SK-N-SH (cell line): ENCODE measurements at regions not wholly inside any gene's neighbourhood (a gene's known extent, or its start where the extent isn't known, plus 50 kb on each side); places are given as distances from the start of the nearest gene placed in this dataset.

Experiments
- CTCF ChIA-PET: fragments of 300-600, 350-600 bp; formaldehyde crosslinking; extraction: SDS; loops from one replicate; lab custom pipeline; 2021; lab: Yijun Ruan, JAX
- POLR2A ChIA-PET: fragments of 350-600 bp; sonication (Branson Sonifier 250); formaldehyde crosslinking; extraction: SDS; loops from one replicate; lab custom pipeline; 2020; ENCODE audit warnings: antibody characterized with exemption, inconsistent platforms; lab: Yijun Ruan, JAX
- DNase-seq: peaks from one replicate; pipeline ENCODE4 v3.0.0; 2012
- H2AFZ ChIP-seq: fragments of 200-600 bp; sonication (generic); 2 replicates; pipeline ENCODE4 v1.8.1; 2016; ENCODE audit warnings: antibody characterized with exemption, mild to moderate bottlenecking, low read depth
- H3F3A ChIP-seq: fragments of 200-600 bp; sonication (generic); replicated peaks from 2 replicates; pipeline ENCODE3; 2016; ENCODE audit warnings: antibody characterized with exemption, mild to moderate bottlenecking; ENCODE audit not compliant: insufficient read depth
- H3K27ac ChIP-seq, 2 experiments: fragments of 200-500 bp in 1 of 2; fragments of 200-600 bp in 1 of 2; sonication (Bioruptor generic) in 1 of 2; sonication (generic), shearing (Covaris generic) in 1 of 2; 2 replicates each; pipeline versions ENCODE4 v1.5.1 to v1.6.1; 2014 to 2016; ENCODE audit warnings: low read depth in 2 of 2, inconsistent platforms in 1 of 2, low read length in 1 of 2, mild to moderate bottlenecking in 1 of 2, mixed read lengths in 1 of 2
- H3K27me3 ChIP-seq: fragments of 200-600 bp; sonication (generic), shearing (Covaris generic); 2 replicates; pipeline ENCODE4 v1.6.1; 2016; ENCODE audit warnings: mixed run types; ENCODE audit not compliant: insufficient read depth
- H3K36me3 ChIP-seq, 2 experiments: fragments of 200-500 bp in 1 of 2; fragments of 200-600 bp in 1 of 2; sonication (Bioruptor generic) in 1 of 2; sonication (generic) in 1 of 2; replicated peaks in 1 of 2; 2 replicates each; pipeline versions ENCODE3 to v1.5.1; 2014 to 2016; ENCODE audit warnings: low read length in 1 of 2, mild to moderate bottlenecking in 1 of 2; ENCODE audit not compliant: insufficient read depth in 2 of 2, control insufficient read depth in 1 of 2
- H3K4me1 ChIP-seq, 2 experiments: fragments of 200-500 bp in 1 of 2; fragments of 200-600 bp in 1 of 2; sonication (Bioruptor generic) in 1 of 2; sonication (generic), shearing (Covaris generic) in 1 of 2; 2 replicates each; pipeline versions ENCODE4 v1.5.1 to v1.6.1; 2014 to 2016; ENCODE audit warnings: low read depth in 1 of 2, low read length in 1 of 2, mixed run types in 1 of 2; ENCODE audit not compliant: insufficient read depth in 2 of 2, control insufficient read depth in 1 of 2
- H3K4me2 ChIP-seq: fragments of 200-600 bp; sonication (generic), shearing (Covaris generic); 2 replicates; pipeline ENCODE4 v1.6.1; 2017; ENCODE audit warnings: mixed run types
- H3K4me3 ChIP-seq, 2 experiments: fragments of 200-500 bp in 1 of 2; fragments of 200-600 bp in 1 of 2; sonication (Bioruptor generic) in 1 of 2; sonication (generic), shearing (Covaris generic) in 1 of 2; 2 replicates each; pipeline versions ENCODE4 v1.5.1 to v1.8.1; 2014 to 2016; ENCODE audit warnings: low read depth in 2 of 2, inconsistent platforms in 1 of 2, low read length in 1 of 2, mild to moderate bottlenecking in 1 of 2, mixed read lengths in 1 of 2, moderate library complexity in 1 of 2
- H3K79me2 ChIP-seq: fragments of 200-600 bp; sonication (generic); 2 replicates; pipeline ENCODE4 v1.8.1; 2017; ENCODE audit warnings: mild to moderate bottlenecking; ENCODE audit not compliant: insufficient read depth
- H3K9ac ChIP-seq: fragments of 200-600 bp; sonication (generic); 2 replicates; pipeline ENCODE4 v1.6.1; 2017; ENCODE audit warnings: mixed run types
- H3K9me2 ChIP-seq: fragments of 200-600 bp; sonication (generic); 2 replicates; pipeline ENCODE4 v1.6.1; 2017; ENCODE audit warnings: mixed run types
- H3K9me3 ChIP-seq: fragments of 200-600 bp; sonication (generic); 2 replicates; pipeline ENCODE4 v1.6.1; 2017; ENCODE audit warnings: mixed run types, mild to moderate bottlenecking, moderate library complexity
- H4K20me1 ChIP-seq: fragments of 200-600 bp; sonication (generic); 2 replicates; pipeline ENCODE4 v1.6.1; 2017; ENCODE audit warnings: mild to moderate bottlenecking, mixed run types; ENCODE audit not compliant: insufficient read depth
- CHD2 ChIP-seq: fragments of 150-350 bp; IDR thresholded peaks from 2 replicates; pipeline ENCODE4 v1.6.1; 2018; ENCODE audit warnings: low read length; ENCODE audit not compliant: partially characterized antibody
- MEF2A ChIP-seq: IDR thresholded peaks from 2 replicates; pipeline ENCODE4 v1.4.0; 2012; ENCODE audit warnings: low read depth, borderline replicate concordance
- MXI1 ChIP-seq: IDR thresholded peaks from 2 replicates; pipeline ENCODE4 v1.6.1; 2012; ENCODE audit warnings: mild to moderate bottlenecking, low read depth, low read length, improper control_type of control experiment
- NRF1 ChIP-seq: IDR thresholded peaks from 2 replicates; pipeline ENCODE4 v1.6.1; 2012; ENCODE audit warnings: low read depth, mild to moderate bottlenecking, low read length
- POLR2AphosphoS5 ChIP-seq: IDR thresholded peaks from 2 replicates; pipeline ENCODE4 v1.6.1; 2012; ENCODE audit warnings: low read depth, low read length
- SMC3 ChIP-seq: IDR thresholded peaks from 2 replicates; pipeline ENCODE4 v1.6.1; 2012; ENCODE audit warnings: low read depth, low read length, improper control_type of control experiment
- TAF1 ChIP-seq: IDR thresholded peaks from 2 replicates; pipeline ENCODE4 v1.6.1; 2012; ENCODE audit warnings: low read depth, mild to moderate bottlenecking, low read length, moderate library complexity, borderline replicate concordance
- TCF12 ChIP-seq: IDR thresholded peaks from 2 replicates; pipeline ENCODE4 v1.4.0; 2012
- WGBS: methylation state at CpG from one replicate; pipeline ENCODE4 v1.1.6; 2017; ENCODE audit warnings: low lambda C conversion rate; 5-methylcytosine and 5-hydroxymethylcytosine counted together
- TF ChIP-seq, protein P1 (sequence below): IDR thresholded peaks from 2 replicates; pipeline ENCODE4 v1.4.0; 2012; ENCODE audit warnings: low read depth, borderline replicate concordance
- TF ChIP-seq, protein P2 (sequence below): IDR thresholded peaks from 2 replicates; pipeline ENCODE4 v1.4.0; 2012; ENCODE audit warnings: low read depth
- TF ChIP-seq, protein P3 (sequence below): IDR thresholded peaks from 2 replicates; pipeline ENCODE4 v1.4.0; 2012; ENCODE audit warnings: low read depth, borderline replicate concordance

DNA sequence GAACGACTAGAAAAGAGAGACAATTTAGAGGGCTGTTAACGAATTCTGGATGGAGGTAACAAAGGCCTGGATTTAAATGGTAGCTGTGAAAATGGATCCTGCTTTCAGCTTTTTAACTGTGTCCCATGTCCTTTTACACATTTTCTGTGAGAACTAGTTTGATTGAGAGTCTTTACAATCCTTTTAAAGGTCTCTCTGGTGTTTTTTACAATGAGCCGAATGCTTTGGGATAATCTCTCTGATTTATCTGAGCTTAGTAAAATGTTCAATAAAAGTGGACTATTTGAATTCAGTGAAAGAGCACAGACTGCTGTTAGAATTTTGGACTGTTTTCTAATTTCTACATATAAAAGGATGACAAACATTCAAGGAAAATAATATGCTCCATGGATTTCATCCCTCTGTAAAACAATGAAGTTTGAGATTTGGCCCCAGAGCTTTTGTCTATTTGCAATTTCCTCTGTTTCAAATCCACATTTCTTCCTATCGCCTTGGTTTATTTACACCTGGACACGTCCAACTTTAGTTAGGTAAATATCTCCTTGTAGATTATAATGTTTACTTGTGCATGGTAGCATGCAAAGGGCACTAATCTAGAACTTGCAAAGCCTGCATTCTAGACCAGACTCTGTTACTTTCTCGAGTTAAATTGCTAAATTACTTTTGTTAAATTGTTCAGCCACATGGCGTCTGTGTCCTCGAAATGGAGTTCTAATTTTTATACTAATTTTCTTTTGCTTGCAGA, 871.0 kb upstream of the CITED2 start:
- ChIA-PET CTCF (no interaction called here), POLR2A (no interaction called here)
- Histone ChIP-seq H3K27ac (no peak overlapping the region), H3F3A (no peaks in the 10 kb centered on the region), H2AFZ (no peak overlapping the region), H3K4me3 (no peak overlapping the region), H4K20me1 (no peaks in the 10 kb centered on the region), H3K36me3 (no peaks in the 10 kb centered on the region), H3K9me2 (no peaks in the 10 kb centered on the region), H3K9ac (no peak overlapping the region), H3K9me3 (no peaks in the 10 kb centered on the region), H3K27me3 (no peaks in the 10 kb centered on the region), H3K79me2 (no peaks in the 10 kb centered on the region), H3K4me2 (no peak overlapping the region), H3K4me1 (no peaks in the 10 kb centered on the region)
- no peak for TF ChIP-seq CHD2
- TF ChIP-seq MEF2A = no peak
- no peak for DNase-seq
- WGBS = 81% methylated on average over 8 of the region's 8 CpGs

DNA sequence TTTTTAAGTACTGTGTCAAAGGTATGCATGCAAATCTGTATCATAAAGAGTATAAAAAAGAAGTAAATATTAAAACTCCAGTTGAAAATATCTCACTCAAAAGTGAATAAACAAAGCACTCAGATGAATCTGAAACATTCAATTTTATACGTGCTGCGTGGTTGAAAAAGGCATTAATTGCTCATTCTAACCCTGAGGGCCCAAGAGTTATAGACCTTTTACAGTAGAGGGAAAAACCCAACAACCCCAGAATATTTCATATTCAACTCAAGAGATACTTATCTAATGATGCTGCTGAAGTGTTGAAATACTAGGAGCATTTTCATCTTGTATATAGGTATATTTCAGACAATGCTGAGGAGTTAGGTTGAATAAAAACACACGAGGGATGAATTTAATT, 862.8 kb upstream of the CITED2 start:
- no peaks in the 10 kb centered on the region for H3K79me2 ChIP-seq
- H3K27me3 ChIP-seq = no peaks in the 10 kb centered on the region
- DNase-seq = no peak
- ChIA-PET POLR2A (no interaction called here), CTCF (no interaction called here)
- H3K9me3 ChIP-seq = 0 out of 2 replicates have a peak, but pooled peaks cover 5% of the 10 kb centered on the region
- H3K9ac ChIP-seq = no peak overlapping the region
- H3F3A ChIP-seq = no peaks in the 10 kb centered on the region
- H3K9me2 ChIP-seq = no peaks in the 10 kb centered on the region
- H2AFZ ChIP-seq = no peak overlapping the region
- TF ChIP-seq MEF2A (no peak), NRF1 (no peak), SMC3 (no peak), TCF12 (no peak)
- TF ChIP-seq, protein P1, sequence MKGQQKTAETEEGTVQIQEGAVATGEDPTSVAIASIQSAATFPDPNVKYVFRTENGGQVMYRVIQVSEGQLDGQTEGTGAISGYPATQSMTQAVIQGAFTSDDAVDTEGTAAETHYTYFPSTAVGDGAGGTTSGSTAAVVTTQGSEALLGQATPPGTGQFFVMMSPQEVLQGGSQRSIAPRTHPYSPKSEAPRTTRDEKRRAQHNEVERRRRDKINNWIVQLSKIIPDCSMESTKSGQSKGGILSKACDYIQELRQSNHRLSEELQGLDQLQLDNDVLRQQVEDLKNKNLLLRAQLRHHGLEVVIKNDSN = no peak
- TF ChIP-seq, all 33 proteins: peak for 0
- H4K20me1 ChIP-seq = no peaks in the 10 kb centered on the region
- 62% methylated on average over 3 of the region's 3 CpGs for WGBS
- no peak overlapping the region for H3K4me3 ChIP-seq
- no peaks in the 10 kb centered on the region for H3K36me3 ChIP-seq
- H3K27ac ChIP-seq = no peak overlapping the region
- H3K4me1 ChIP-seq = no peaks in the 10 kb centered on the region
- no peak overlapping the region for H3K4me2 ChIP-seq

DNA sequence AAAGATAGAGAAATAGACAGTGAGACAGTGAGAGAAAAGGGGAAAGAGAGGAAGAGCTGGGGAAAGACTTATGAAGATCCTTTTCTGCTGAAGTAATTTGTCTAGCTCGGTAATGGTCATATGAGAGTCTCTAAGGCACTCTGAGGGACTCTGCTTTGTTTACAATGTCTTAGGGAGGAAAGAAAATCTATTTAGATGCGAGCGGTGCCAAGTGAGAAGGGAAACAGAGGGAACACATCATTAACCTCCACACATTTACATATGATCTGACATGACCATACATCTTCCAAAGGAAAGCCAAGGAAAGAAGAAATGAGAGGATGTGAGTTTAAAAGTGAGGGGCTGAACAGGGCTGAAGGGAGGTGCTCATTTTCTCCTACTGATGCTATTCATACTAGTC, 862.3 kb upstream of the CITED2 start:
- H3K27ac ChIP-seq = no peak overlapping the region
- 0 out of 2 replicates have a peak, but pooled peaks cover 5% of the 10 kb centered on the region for H3K9me3 ChIP-seq
- 95% methylated on average over 3 of the region's 3 CpGs for WGBS
- no peaks in the 10 kb centered on the region for H3K9me2 ChIP-seq
- DNase-seq = no peak
- H2AFZ ChIP-seq = no peak overlapping the region
- no peaks in the 10 kb centered on the region for H3K36me3 ChIP-seq
- H3K4me3 ChIP-seq = no peak overlapping the region
- no peak overlapping the region for H3K4me2 ChIP-seq
- no peaks in the 10 kb centered on the region for H3F3A ChIP-seq
- ChIA-PET POLR2A (no interaction called here), CTCF (no interaction called here)
- no peaks in the 10 kb centered on the region for H3K79me2 ChIP-seq
- H3K9ac ChIP-seq = no peak overlapping the region
- H4K20me1 ChIP-seq = no peaks in the 10 kb centered on the region
- no peaks in the 10 kb centered on the region for H3K4me1 ChIP-seq
- no peaks in the 10 kb centered on the region for H3K27me3 ChIP-seq
- TF ChIP-seq, protein P2, sequence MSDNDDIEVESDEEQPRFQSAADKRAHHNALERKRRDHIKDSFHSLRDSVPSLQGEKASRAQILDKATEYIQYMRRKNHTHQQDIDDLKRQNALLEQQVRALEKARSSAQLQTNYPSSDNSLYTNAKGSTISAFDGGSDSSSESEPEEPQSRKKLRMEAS = no peak
- TF ChIP-seq MXI1 = no peak
- TF ChIP-seq, protein P3, sequence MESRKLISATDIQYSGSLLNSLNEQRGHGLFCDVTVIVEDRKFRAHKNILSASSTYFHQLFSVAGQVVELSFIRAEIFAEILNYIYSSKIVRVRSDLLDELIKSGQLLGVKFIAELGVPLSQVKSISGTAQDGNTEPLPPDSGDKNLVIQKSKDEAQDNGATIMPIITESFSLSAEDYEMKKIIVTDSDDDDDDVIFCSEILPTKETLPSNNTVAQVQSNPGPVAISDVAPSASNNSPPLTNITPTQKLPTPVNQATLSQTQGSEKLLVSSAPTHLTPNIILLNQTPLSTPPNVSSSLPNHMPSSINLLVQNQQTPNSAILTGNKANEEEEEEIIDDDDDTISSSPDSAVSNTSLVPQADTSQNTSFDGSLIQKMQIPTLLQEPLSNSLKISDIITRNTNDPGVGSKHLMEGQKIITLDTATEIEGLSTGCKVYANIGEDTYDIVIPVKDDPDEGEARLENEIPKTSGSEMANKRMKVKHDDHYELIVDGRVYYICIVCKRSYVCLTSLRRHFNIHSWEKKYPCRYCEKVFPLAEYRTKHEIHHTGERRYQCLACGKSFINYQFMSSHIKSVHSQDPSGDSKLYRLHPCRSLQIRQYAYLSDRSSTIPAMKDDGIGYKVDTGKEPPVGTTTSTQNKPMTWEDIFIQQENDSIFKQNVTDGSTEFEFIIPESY = no peak
- TF ChIP-seq CHD2 = no peak
- no peak for TF ChIP-seq POLR2AphosphoS5
- TF ChIP-seq, protein P1 = no peak
- TF ChIP-seq TAF1 = no peak
- TF ChIP-seq, all 33 proteins: peak for 0
